ENCODE measurements at regions not wholly inside any gene's neighbourhood (a gene's known extent, or its start where the extent isn't known, plus 50 kb on each side); places are given as distances from the start of the nearest gene placed in this dataset.

DNA sequence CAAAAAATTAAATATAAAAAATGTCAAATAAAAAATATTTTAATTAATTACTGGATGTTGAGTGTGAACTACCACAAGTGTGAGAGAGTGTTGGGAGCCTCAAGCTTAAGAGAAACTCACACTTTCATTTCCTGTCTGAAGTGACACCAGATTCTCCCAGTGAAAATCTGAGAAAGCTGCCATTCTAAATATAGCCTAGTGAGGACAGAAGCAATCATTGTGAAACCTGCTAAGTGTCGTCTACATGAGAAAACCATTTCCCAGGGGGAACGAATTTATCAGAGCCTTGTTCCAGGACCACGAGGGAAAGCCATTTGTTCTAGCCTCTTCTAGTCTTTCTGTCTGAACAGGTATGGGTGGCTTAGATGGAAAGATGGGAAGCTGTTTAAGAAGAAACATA lies 329.3 kb upstream of the PRMT6 start:
- no peak for TF ChIP-seq POLR2AphosphoS5 (IDR thresholded peaks at IDR 0.05; ENCODE audit: insufficient read depth in 1 of 2, low read depth in 1 of 2)
- TF ChIP-seq, protein P1, sequence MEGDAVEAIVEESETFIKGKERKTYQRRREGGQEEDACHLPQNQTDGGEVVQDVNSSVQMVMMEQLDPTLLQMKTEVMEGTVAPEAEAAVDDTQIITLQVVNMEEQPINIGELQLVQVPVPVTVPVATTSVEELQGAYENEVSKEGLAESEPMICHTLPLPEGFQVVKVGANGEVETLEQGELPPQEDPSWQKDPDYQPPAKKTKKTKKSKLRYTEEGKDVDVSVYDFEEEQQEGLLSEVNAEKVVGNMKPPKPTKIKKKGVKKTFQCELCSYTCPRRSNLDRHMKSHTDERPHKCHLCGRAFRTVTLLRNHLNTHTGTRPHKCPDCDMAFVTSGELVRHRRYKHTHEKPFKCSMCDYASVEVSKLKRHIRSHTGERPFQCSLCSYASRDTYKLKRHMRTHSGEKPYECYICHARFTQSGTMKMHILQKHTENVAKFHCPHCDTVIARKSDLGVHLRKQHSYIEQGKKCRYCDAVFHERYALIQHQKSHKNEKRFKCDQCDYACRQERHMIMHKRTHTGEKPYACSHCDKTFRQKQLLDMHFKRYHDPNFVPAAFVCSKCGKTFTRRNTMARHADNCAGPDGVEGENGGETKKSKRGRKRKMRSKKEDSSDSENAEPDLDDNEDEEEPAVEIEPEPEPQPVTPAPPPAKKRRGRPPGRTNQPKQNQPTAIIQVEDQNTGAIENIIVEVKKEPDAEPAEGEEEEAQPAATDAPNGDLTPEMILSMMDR (IDR thresholded peaks at IDR 0.05), result no peak
